IMR-90 (cell line): ENCODE measurements at regions not wholly inside any gene's neighbourhood (a gene's known extent, or its start where the extent isn't known, plus 50 kb on each side); places are given as distances from the start of the nearest gene placed in this dataset.

Experiments
- ATAC-seq: fragments of 200-7000 bp; cut with Tn5 transposase; 2 replicates; pipeline ENCODE4 v1.9.1; 2020; ENCODE audit warnings: low read depth, mild to moderate bottlenecking, moderate library complexity
- BruUV-seq: library from RNA; stranded (reverse); fragments of 400-500 nt; replicated peaks from 2 replicates; lab custom pipeline; 2021; lab: Mats Ljungman, UMichigan
- CTCF ChIA-PET: fragments of 300-600 bp; formaldehyde crosslinking; extraction: SDS; loops from one replicate; lab custom pipeline; 2021; ENCODE audit warnings: antibody characterized with exemption; lab: Yijun Ruan, JAX
- POLR2A ChIA-PET: fragments of 300-600 bp; sonication (Branson Sonifier 250); formaldehyde crosslinking; loops from one replicate; lab custom pipeline; 2022; ENCODE audit warnings: antibody characterized with exemption; ENCODE audit not compliant: unreplicated experiment; lab: Charles Lee
- DNase-seq: peaks from one replicate; pipeline ENCODE4 v3.0.0; 2013
- H2AFZ ChIP-seq: replicated peaks from 2 replicates; pipeline ENCODE3; 2013; ENCODE audit warnings: low read length, mild to moderate bottlenecking; ENCODE audit not compliant: poor library complexity
- H2AK5ac ChIP-seq: 2 replicates; pipeline ENCODE4 v1.6.1; 2013; ENCODE audit warnings: low read depth, low read length, inconsistent platforms
- H2AK9ac ChIP-seq: replicated peaks from 2 replicates; pipeline ENCODE3; 2013; ENCODE audit warnings: mild to moderate bottlenecking, low read depth, low read length, moderate library complexity; ENCODE audit not compliant: poor library complexity
- H2BK120ac ChIP-seq: 2 replicates; pipeline ENCODE4 v1.6.1; 2013; ENCODE audit warnings: low read depth, low read length, inconsistent platforms
- H2BK15ac ChIP-seq: 3 replicates; pipeline ENCODE4 v1.6.1; 2013; ENCODE audit warnings: low read depth, low read length, inconsistent platforms
- H2BK20ac ChIP-seq: 2 replicates; pipeline ENCODE4 v1.6.1; 2013; ENCODE audit warnings: low read depth, mild to moderate bottlenecking, inconsistent platforms, low read length, moderate library complexity
- H2BK5ac ChIP-seq: 2 replicates; pipeline ENCODE4 v1.6.1; 2013; ENCODE audit warnings: mild to moderate bottlenecking, low read depth, low read length, inconsistent platforms; ENCODE audit not compliant: poor library complexity, severe bottlenecking
- H3K14ac ChIP-seq: replicated peaks from 2 replicates; pipeline ENCODE4 v1.6.1; 2013; ENCODE audit warnings: low read depth, low read length, inconsistent platforms
- H3K18ac ChIP-seq: 2 replicates; pipeline ENCODE4 v1.6.1; 2013; ENCODE audit warnings: low read depth, low read length, control low read depth
- H3K23ac ChIP-seq: 2 replicates; pipeline ENCODE4 v1.6.1; 2013; ENCODE audit warnings: low read depth, low read length, inconsistent platforms
- H3K27ac ChIP-seq: 2 replicates; pipeline ENCODE4 v1.5.1; 2013; ENCODE audit warnings: mild to moderate bottlenecking, control low read depth, low read length; ENCODE audit not compliant: insufficient read depth
- H3K27me3 ChIP-seq: 2 replicates; pipeline ENCODE4 v1.6.1; 2013; ENCODE audit warnings: low read length; ENCODE audit not compliant: control insufficient read depth, insufficient read depth
- H3K36me3 ChIP-seq: 2 replicates; pipeline ENCODE4 v1.6.1; 2013; ENCODE audit warnings: low read length, mixed read lengths; ENCODE audit not compliant: control insufficient read depth, insufficient read depth
- H3K4ac ChIP-seq: 2 replicates; pipeline ENCODE4 v1.6.1; 2013; ENCODE audit warnings: low read depth, low read length, inconsistent platforms
- H3K4me1 ChIP-seq: 2 replicates; pipeline ENCODE4 v1.6.1; 2013; ENCODE audit warnings: low read length, mixed read lengths; ENCODE audit not compliant: control insufficient read depth, insufficient read depth
- H3K4me2 ChIP-seq: 2 replicates; pipeline ENCODE4 v1.6.1; 2013; ENCODE audit warnings: low read depth, mild to moderate bottlenecking, control low read depth, low read length, moderate library complexity
- H3K4me3 ChIP-seq: 2 replicates; pipeline ENCODE4 v1.5.1; 2013; ENCODE audit warnings: low read depth, mild to moderate bottlenecking, control low read depth, low read length, moderate library complexity; ENCODE audit not compliant: insufficient read depth
- H3K56ac ChIP-seq: 2 replicates; pipeline ENCODE4 v1.6.1; 2013; ENCODE audit warnings: low read length, inconsistent platforms; ENCODE audit not compliant: insufficient read depth; ENCODE audit errors: extremely low read depth
- H3K79me1 ChIP-seq, 2 experiments: 2 replicates each; pipeline ENCODE4 v1.6.1; 2013; ENCODE audit warnings: low read length in 2 of 2, inconsistent platforms in 1 of 2, low read depth in 1 of 2
- H3K9ac ChIP-seq: 2 replicates; pipeline ENCODE4 v1.6.1; 2013; ENCODE audit warnings: low read depth, low read length, control low read depth
- H3K9me1 ChIP-seq: 2 replicates; pipeline ENCODE4 v1.6.1; 2013; ENCODE audit warnings: low read length, inconsistent platforms; ENCODE audit not compliant: insufficient read depth
- H3K9me3 ChIP-seq: 2 replicates; pipeline ENCODE4 v1.6.1; 2013; ENCODE audit warnings: low read length; ENCODE audit not compliant: control insufficient read depth, insufficient read depth
- H4K20me1 ChIP-seq: 2 replicates; pipeline ENCODE4 v1.6.1; 2013; ENCODE audit warnings: low read length, inconsistent platforms; ENCODE audit not compliant: insufficient read depth
- H4K5ac ChIP-seq: 2 replicates; pipeline ENCODE4 v1.6.1; 2013; ENCODE audit warnings: mild to moderate bottlenecking, low read depth, low read length, control low read depth
- H4K8ac ChIP-seq, 2 experiments: 2 replicates each; pipeline ENCODE4 v1.6.1; 2013; ENCODE audit warnings: low read depth in 2 of 2, low read length in 2 of 2, control low read depth in 1 of 2, inconsistent platforms in 1 of 2
- H4K91ac ChIP-seq: 2 replicates; pipeline ENCODE4 v1.6.1; 2013; ENCODE audit warnings: low read depth, low read length, inconsistent platforms; ENCODE audit not compliant: insufficient read depth
- BHLHE40 ChIP-seq: fragments of 150-350 bp; IDR thresholded peaks from 2 replicates; pipeline ENCODE4 v1.6.1; 2016; ENCODE audit warnings: mild to moderate bottlenecking, low read depth, low read length
- CEBPB ChIP-seq: IDR thresholded peaks from 2 replicates; pipeline ENCODE4 v1.6.1; 2012; ENCODE audit warnings: low read depth, low read length, improper control_type of control experiment
- CHD1 ChIP-seq: IDR thresholded peaks from 2 replicates; pipeline ENCODE4 v1.6.1; 2012; ENCODE audit warnings: low read depth, low read length, improper control_type of control experiment
- FOS ChIP-seq: fragments of 150-350 bp; IDR thresholded peaks from 2 replicates; pipeline ENCODE4 v1.6.1; 2016; ENCODE audit warnings: low read depth, low read length
- MAFK ChIP-seq: IDR thresholded peaks from 2 replicates; pipeline ENCODE4 v1.6.1; 2012; ENCODE audit warnings: low read depth, low read length, improper control_type of control experiment
- MAZ ChIP-seq: IDR thresholded peaks from 2 replicates; pipeline ENCODE4 v1.6.1; 2012; ENCODE audit warnings: low read depth, mild to moderate bottlenecking, low read length, improper control_type of control experiment, moderate library complexity, borderline replicate concordance
- MXI1 ChIP-seq: IDR thresholded peaks from 2 replicates; pipeline ENCODE4 v1.6.1; 2012; ENCODE audit warnings: low read depth, mild to moderate bottlenecking, low read length, moderate library complexity, borderline replicate concordance
- NFE2L2 ChIP-seq: fragments of 150-350 bp; IDR thresholded peaks from 2 replicates; pipeline ENCODE4 v1.6.1; 2016; ENCODE audit warnings: low read depth, mild to moderate bottlenecking, low read length
- POLR2A ChIP-seq: IDR thresholded peaks from 2 replicates; pipeline ENCODE4 v1.6.1; 2012; ENCODE audit warnings: mild to moderate bottlenecking, low read depth, low read length
- RAD21 ChIP-seq: IDR thresholded peaks from 2 replicates; pipeline ENCODE4 v1.6.1; 2012; ENCODE audit warnings: low read length, improper control_type of control experiment
- RCOR1 ChIP-seq: IDR thresholded peaks from 2 replicates; pipeline ENCODE4 v1.6.1; 2012; ENCODE audit warnings: mild to moderate bottlenecking, low read length, improper control_type of control experiment; ENCODE audit not compliant: insufficient replicate concordance
- RFX5 ChIP-seq: IDR thresholded peaks from 2 replicates; pipeline ENCODE4 v1.8.0; 2012; ENCODE audit warnings: low read depth, mild to moderate bottlenecking, low read length, moderate library complexity
- SMC3 ChIP-seq: fragments of 150-350 bp; IDR thresholded peaks from 2 replicates; pipeline ENCODE4 v1.6.1; 2016; ENCODE audit warnings: low read depth, mild to moderate bottlenecking, antibody characterized with exemption, low read length, moderate library complexity
- WGBS, 2 experiments: methylation state at CpG; one replicate each; pipeline versions ENCODE4 v1.1.5 to v1.1.7; 2013; ENCODE audit warnings: missing lambda C conversion rate in 2 of 2; ENCODE audit not compliant: insufficient read length in 1 of 2; ENCODE audit errors: extremely low coverage in 2 of 2; 5-methylcytosine and 5-hydroxymethylcytosine counted together
- dilution Hi-C: fragments of 300-500 bp; cut with HindIII; formaldehyde crosslinking; loops from one replicate; pipeline ENCODE4 v1.14.3; 2018; ENCODE audit warnings: low sequenced_read_pairs; ENCODE audit not compliant: unreplicated experiment
- in situ Hi-C: fragments of 300-500 bp; cut with MboI; formaldehyde crosslinking; loops from 3 replicates; pipeline ENCODE4 v1.14.3; 2019; ENCODE audit warnings: low sequenced_read_pairs, inconsistent platforms, mixed read lengths
- intact Hi-C: fragments of 100-400 bp; cut with micrococcal nuclease; formaldehyde crosslinking; loops from 2 replicates; pipeline ENCODE4 v1.10.0; 2022
- TF ChIP-seq, protein P1 (sequence below): fragments of 150-350 bp; IDR thresholded peaks from 2 replicates; pipeline ENCODE4 v1.6.1; 2017; ENCODE audit warnings: mild to moderate bottlenecking, antibody characterized with exemption, low read length, low read depth
- TF ChIP-seq, protein P2 (sequence below): conservative IDR thresholded peaks from 2 replicates; pipeline ENCODE4 v1.5.1; 2012; ENCODE audit warnings: mild to moderate bottlenecking, low read depth, low read length, improper control_type of control experiment
- TF ChIP-seq, protein P3 (sequence below): fragments of 150-350 bp; IDR thresholded peaks from 2 replicates; pipeline ENCODE4 v1.6.1; 2016; ENCODE audit warnings: low read depth, mild to moderate bottlenecking, low read length, moderate library complexity, borderline replicate concordance

DNA sequence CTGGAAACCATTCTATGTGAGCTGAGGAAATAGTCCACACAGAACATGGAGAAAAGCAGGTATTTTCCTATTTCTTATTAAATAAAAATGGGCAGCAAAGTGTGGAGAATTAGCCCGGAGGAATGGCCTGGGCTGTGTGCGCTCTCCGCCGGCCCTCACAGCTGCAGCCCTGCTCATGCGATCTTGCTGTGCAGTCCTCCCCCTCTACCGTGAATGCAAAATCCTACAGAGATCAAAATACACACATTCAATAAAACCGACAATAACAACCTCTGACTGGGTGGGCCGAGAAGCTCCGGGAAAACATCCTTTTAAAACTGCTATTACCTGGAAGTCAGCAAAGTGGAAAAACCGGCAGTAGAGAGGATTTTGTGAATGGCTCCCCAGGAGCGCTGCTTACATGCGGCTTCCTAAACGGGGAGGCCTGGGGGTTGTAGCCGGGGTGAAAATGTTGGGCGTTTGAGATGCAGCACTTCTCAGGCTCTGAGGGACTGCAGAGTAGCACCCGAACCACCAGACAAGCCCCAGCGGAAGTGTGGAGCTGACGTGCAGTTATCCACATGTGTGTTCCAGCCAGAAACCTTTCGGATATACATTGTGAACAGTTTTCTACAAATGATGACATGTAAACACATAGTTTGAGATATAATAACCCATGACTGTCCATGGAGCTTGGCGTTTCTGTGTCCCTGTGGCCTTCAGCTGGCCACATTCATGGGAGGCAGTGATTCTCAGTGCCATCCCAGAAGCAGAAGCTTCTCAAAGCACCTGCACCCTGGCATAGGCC is 94.2 kb upstream of the ALKAL2 start:
- no peak overlapping the region for H4K5ac ChIP-seq
- no peak overlapping the region for H3K18ac ChIP-seq
- H3K23ac ChIP-seq, result no peak overlapping the region
- dilution Hi-C loops, result no loop called here
- no peak overlapping the region for H3K56ac ChIP-seq
- no peak overlapping the region for H2AK5ac ChIP-seq
- in situ Hi-C loops, result no loop called here
- peaks cover 33% of the 10 kb centered on the region for H3K9me3 ChIP-seq
- no peak overlapping the region for H2BK20ac ChIP-seq
- H2BK120ac ChIP-seq, result no peak overlapping the region
- H4K8ac ChIP-seq, result no peak overlapping the region
- ChIA-PET CTCF (no interaction called here), POLR2A (no interaction called here)
- H2BK15ac ChIP-seq, result no peak overlapping the region
- no peaks in the 10 kb centered on the region for H3K9me1 ChIP-seq
- no peak for DNase-seq
- H2AK9ac ChIP-seq, result no peak overlapping the region
- no peaks in the 10 kb centered on the region for H3K4me1 ChIP-seq
- 20% methylated on average over 1 of the region's 20 CpGs; no CpG with 5 or more reads in 1 of the 2 experiments for WGBS, 2 experiments
- no peak for ATAC-seq
- no peak overlapping the region for H4K91ac ChIP-seq
- H2AFZ ChIP-seq, result no peak overlapping the region
- no peak overlapping the region for H3K9ac ChIP-seq
- no peak for TF ChIP-seq FOS
- TF ChIP-seq RCOR1, result no peak
- TF ChIP-seq BHLHE40, result no peak
- TF ChIP-seq, protein P1, sequence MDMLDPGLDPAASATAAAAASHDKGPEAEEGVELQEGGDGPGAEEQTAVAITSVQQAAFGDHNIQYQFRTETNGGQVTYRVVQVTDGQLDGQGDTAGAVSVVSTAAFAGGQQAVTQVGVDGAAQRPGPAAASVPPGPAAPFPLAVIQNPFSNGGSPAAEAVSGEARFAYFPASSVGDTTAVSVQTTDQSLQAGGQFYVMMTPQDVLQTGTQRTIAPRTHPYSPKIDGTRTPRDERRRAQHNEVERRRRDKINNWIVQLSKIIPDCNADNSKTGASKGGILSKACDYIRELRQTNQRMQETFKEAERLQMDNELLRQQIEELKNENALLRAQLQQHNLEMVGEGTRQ, result no peak
- TF ChIP-seq MAZ, result no peak
- TF ChIP-seq MXI1, result no peak
- TF ChIP-seq NFE2L2, result no peak
- TF ChIP-seq SMC3, result no peak
- no peak for TF ChIP-seq RAD21
- TF ChIP-seq MAFK, result no peak
- TF ChIP-seq RFX5, result no peak
- TF ChIP-seq CHD1, result no peak
- TF ChIP-seq, protein P2, sequence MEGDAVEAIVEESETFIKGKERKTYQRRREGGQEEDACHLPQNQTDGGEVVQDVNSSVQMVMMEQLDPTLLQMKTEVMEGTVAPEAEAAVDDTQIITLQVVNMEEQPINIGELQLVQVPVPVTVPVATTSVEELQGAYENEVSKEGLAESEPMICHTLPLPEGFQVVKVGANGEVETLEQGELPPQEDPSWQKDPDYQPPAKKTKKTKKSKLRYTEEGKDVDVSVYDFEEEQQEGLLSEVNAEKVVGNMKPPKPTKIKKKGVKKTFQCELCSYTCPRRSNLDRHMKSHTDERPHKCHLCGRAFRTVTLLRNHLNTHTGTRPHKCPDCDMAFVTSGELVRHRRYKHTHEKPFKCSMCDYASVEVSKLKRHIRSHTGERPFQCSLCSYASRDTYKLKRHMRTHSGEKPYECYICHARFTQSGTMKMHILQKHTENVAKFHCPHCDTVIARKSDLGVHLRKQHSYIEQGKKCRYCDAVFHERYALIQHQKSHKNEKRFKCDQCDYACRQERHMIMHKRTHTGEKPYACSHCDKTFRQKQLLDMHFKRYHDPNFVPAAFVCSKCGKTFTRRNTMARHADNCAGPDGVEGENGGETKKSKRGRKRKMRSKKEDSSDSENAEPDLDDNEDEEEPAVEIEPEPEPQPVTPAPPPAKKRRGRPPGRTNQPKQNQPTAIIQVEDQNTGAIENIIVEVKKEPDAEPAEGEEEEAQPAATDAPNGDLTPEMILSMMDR, result no peak
- TF ChIP-seq, protein P3, sequence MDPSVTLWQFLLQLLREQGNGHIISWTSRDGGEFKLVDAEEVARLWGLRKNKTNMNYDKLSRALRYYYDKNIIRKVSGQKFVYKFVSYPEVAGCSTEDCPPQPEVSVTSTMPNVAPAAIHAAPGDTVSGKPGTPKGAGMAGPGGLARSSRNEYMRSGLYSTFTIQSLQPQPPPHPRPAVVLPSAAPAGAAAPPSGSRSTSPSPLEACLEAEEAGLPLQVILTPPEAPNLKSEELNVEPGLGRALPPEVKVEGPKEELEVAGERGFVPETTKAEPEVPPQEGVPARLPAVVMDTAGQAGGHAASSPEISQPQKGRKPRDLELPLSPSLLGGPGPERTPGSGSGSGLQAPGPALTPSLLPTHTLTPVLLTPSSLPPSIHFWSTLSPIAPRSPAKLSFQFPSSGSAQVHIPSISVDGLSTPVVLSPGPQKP, result no peak
- no peak for TF ChIP-seq CEBPB
- TF ChIP-seq POLR2A, result no peak
- H3K36me3 ChIP-seq, result no peaks in the 10 kb centered on the region
- H3K4me3 ChIP-seq, result no peak overlapping the region
- H3K79me1 ChIP-seq, result no peaks in the 10 kb centered on the region
- no peak overlapping the region for H3K4ac ChIP-seq
- H3K27me3 ChIP-seq, result no peaks in the 10 kb centered on the region
- no peak overlapping the region for H3K14ac ChIP-seq
- no peak overlapping the region for H3K4me2 ChIP-seq
- no peak overlapping the region for H2BK5ac ChIP-seq
- no peaks in the 10 kb centered on the region for H4K20me1 ChIP-seq
- BruUV-seq, result no TSS peak
- intact Hi-C loops, result no loop called here
- H3K27ac ChIP-seq, result no peak overlapping the region
